Liver (tissue), 7 donors: ENCODE measurements at regions not wholly inside any gene's neighbourhood (a gene's known extent, or its start where the extent isn't known, plus 50 kb on each side); places are given as distances from the start of the nearest gene placed in this dataset.

Source experiments
- DNase-seq: peaks from one replicate; pipeline ENCODE4 v3.0.0-alpha.2; 2017; ENCODE audit warnings: low spot score
- H3K27ac ChIP-seq, 2 donors: one replicate each; pipeline ENCODE4 v1.7.0; 2013; ENCODE audit warnings: inconsistent platforms in 2 of 2, low read length in 2 of 2, control low read depth in 1 of 2, low read depth in 1 of 2, mild to moderate bottlenecking in 1 of 2
- H3K27me3 ChIP-seq, 4 donors: one replicate each; pipeline versions ENCODE4 v1.6.1 to v1.7.0; 2013; ENCODE audit warnings: low read length in 3 of 4, inconsistent platforms in 1 of 4, mild to moderate bottlenecking in 1 of 4, moderate library complexity in 1 of 4; ENCODE audit not compliant: control insufficient read depth in 4 of 4, insufficient read depth in 4 of 4
- H3K36me3 ChIP-seq, 4 donors: one replicate each; pipeline versions ENCODE4 v1.6.1 to v1.7.0; 2013; ENCODE audit warnings: low read length in 3 of 4, mild to moderate bottlenecking in 3 of 4, low read depth in 1 of 4, moderate library complexity in 1 of 4; ENCODE audit not compliant: control insufficient read depth in 4 of 4, insufficient read depth in 3 of 4
- H3K4me1 ChIP-seq, 4 donors: one replicate each; pipeline versions ENCODE4 v1.6.1 to v1.7.0; 2013; ENCODE audit warnings: low read length in 3 of 4, mild to moderate bottlenecking in 3 of 4, moderate library complexity in 1 of 4; ENCODE audit not compliant: control insufficient read depth in 4 of 4, insufficient read depth in 4 of 4
- H3K4me3 ChIP-seq, 3 donors: one replicate each; pipeline versions ENCODE4 v1.6.1 to v1.7.0; 2013; ENCODE audit warnings: low read length in 3 of 3, control low read depth in 1 of 3, low read depth in 1 of 3, mild to moderate bottlenecking in 1 of 3
- H3K9ac ChIP-seq, 2 donors: one replicate each; pipeline ENCODE4 v1.7.0; 2013; ENCODE audit warnings: low read length in 2 of 2, mild to moderate bottlenecking in 2 of 2, moderate library complexity in 2 of 2, control low read depth in 1 of 2, low read depth in 1 of 2
- H3K9me3 ChIP-seq, 4 donors: one replicate each; pipeline versions ENCODE4 v1.6.1 to v1.7.0; 2013; ENCODE audit warnings: low read length in 3 of 4; ENCODE audit not compliant: control insufficient read depth in 4 of 4
- ATF3 ChIP-seq: IDR thresholded peaks from 2 replicates; pipeline ENCODE4 v1.6.1; 2016; ENCODE audit warnings: antibody characterized with exemption
- FOXA1 ChIP-seq: IDR thresholded peaks from 2 replicates; pipeline ENCODE4 v1.6.1; 2016; ENCODE audit warnings: antibody characterized with exemption
- FOXA2 ChIP-seq: IDR thresholded peaks from 2 replicates; pipeline ENCODE4 v1.6.1; 2016; ENCODE audit warnings: antibody characterized with exemption
- GABPA ChIP-seq, 2 donors: IDR thresholded peaks in 1 of 2; conservative IDR thresholded peaks in 1 of 2; 2 replicates each; pipeline ENCODE4 v1.6.1; 2016; ENCODE audit warnings: antibody characterized with exemption in 2 of 2, mild to moderate bottlenecking in 1 of 2, moderate library complexity in 1 of 2
- HNF4A ChIP-seq, 2 donors: conservative IDR thresholded peaks; 2 replicates each; pipeline ENCODE4 v1.6.1; 2016; ENCODE audit warnings: antibody characterized with exemption in 2 of 2, mild to moderate bottlenecking in 2 of 2
- HNF4G ChIP-seq: IDR thresholded peaks from 2 replicates; pipeline ENCODE4 v1.6.1; 2016; ENCODE audit warnings: antibody characterized with exemption
- JUND ChIP-seq, 2 donors: IDR thresholded peaks; 2 replicates each; pipeline ENCODE4 v1.6.1; 2016; ENCODE audit warnings: antibody characterized with exemption in 2 of 2
- NR2F2 ChIP-seq: IDR thresholded peaks from 2 replicates; pipeline ENCODE4 v1.6.1; 2016; ENCODE audit warnings: antibody characterized with exemption
- RAD21 ChIP-seq, 2 donors: IDR thresholded peaks; 2 replicates each; pipeline ENCODE4 v1.6.1; 2016; ENCODE audit warnings: antibody characterized with exemption in 2 of 2, mild to moderate bottlenecking in 2 of 2
- RXRA ChIP-seq, 2 donors: IDR thresholded peaks; 2 replicates each; pipeline ENCODE4 v1.6.1; 2017 to 2018; ENCODE audit warnings: antibody characterized with exemption in 2 of 2, mild to moderate bottlenecking in 1 of 2
- SP1 ChIP-seq: IDR thresholded peaks from 2 replicates; pipeline ENCODE4 v1.6.1; 2018; ENCODE audit warnings: antibody characterized with exemption, mild to moderate bottlenecking
- TAF1 ChIP-seq: conservative IDR thresholded peaks from 2 replicates; pipeline ENCODE4 v1.6.1; 2016; ENCODE audit warnings: antibody characterized with exemption, mild to moderate bottlenecking
- YY1 ChIP-seq: IDR thresholded peaks from 2 replicates; pipeline ENCODE4 v1.6.1; 2016; ENCODE audit warnings: antibody characterized with exemption, mild to moderate bottlenecking
- ZBTB33 ChIP-seq: IDR thresholded peaks from 2 replicates; pipeline ENCODE4 v1.6.1; 2016; ENCODE audit warnings: antibody characterized with exemption
- WGBS: extraction: QIAGEN DNeasy Blood & Tissue Kit; methylation state at CpG from one replicate; pipeline ENCODE4 v1.1.7; 2013; 5-methylcytosine and 5-hydroxymethylcytosine counted together
- TF ChIP-seq, protein P1 (sequence below): IDR thresholded peaks from 2 replicates; pipeline ENCODE4 v1.6.1; 2016; ENCODE audit warnings: antibody characterized with exemption
- donor health status: healthy.
- donor health status: healthy.
- donor health status: healthy.
- donor health status: healthy.

- no peak overlapping the region for H3K9ac ChIP-seq
- no peak overlapping the region for H3K27ac ChIP-seq
- H3K4me3 ChIP-seq, result no peak overlapping the region
- 85% methylated on average over 4 of the region's 4 CpGs for WGBS
- DNase-seq, result no peak
- H3K4me1 ChIP-seq, result no peaks in the 10 kb centered on the region
- H3K27me3 ChIP-seq, result no peaks in the 10 kb centered on the region
- peaks cover 0 to 7% (median 5%) of the 10 kb centered on the region in 4 donors for H3K9me3 ChIP-seq
- no peaks in the 10 kb centered on the region for H3K36me3 ChIP-seq
- TF ChIP-seq YY1 (no peak), FOXA1 (no peak), RAD21 (IDR thresholded peaks at IDR 0.05) (no peak), TAF1 (no peak), ZBTB33 (no peak), NR2F2 (no peak), JUND (IDR thresholded peaks at IDR 0.05) (no peak), HNF4A (conservative IDR thresholded peaks at IDR 0.05) (no peak), HNF4G (no peak), GABPA (IDR thresholded peaks at IDR 0.05 in 1 of 2, conservative IDR thresholded peaks at IDR 0.05 in 1 of 2) (no peak), SP1 (no peak), FOXA2 (no peak), RXRA (IDR thresholded peaks at IDR 0.05) (no peak), ATF3 (no peak)
- TF ChIP-seq, protein P1, sequence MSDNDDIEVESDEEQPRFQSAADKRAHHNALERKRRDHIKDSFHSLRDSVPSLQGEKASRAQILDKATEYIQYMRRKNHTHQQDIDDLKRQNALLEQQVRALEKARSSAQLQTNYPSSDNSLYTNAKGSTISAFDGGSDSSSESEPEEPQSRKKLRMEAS, result no peak
These were observed 239.0 kb downstream of the ASCL1 start for GRCh38 chr12:103196467-103196866.

GRCh38 chr12:103197725-103198388, 240.4 kb downstream of the ASCL1 start:
- Histone ChIP-seq H3K27me3 (no peaks in the 10 kb centered on the region), H3K9me3 (peaks cover 0 to 7% (median 4%) of the 10 kb centered on the region in 4 donors), H3K36me3 (no peaks in the 10 kb centered on the region), H3K4me1 (no peaks in the 10 kb centered on the region), H3K9ac (no peak overlapping the region), H3K27ac (no peak overlapping the region), H3K4me3 (no peak overlapping the region)
- 88% methylated on average over 3 of the region's 3 CpGs for WGBS
- DNase-seq, result no peak
- TF ChIP-seq FOXA1, result no peak
- no peak for TF ChIP-seq SP1

DNA sequence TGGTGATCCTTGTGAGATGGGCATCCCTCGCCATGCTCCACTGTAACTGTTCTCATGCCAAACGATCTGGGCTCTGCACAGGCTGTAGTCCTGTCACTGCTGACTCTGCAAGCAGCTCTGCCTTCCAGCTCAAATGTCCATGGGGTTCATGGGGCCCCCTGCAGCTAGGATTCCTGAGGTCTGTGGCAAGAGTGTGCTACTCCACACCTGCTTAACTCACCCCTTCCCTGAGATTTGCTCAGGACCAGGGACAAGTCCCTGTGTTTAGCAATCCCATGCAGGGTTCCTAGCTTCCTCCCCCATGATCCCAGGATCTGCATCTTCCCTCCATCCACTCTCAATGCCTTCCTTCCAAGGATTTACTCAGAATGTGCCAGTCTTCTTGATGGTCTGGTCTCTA, 241.0 kb downstream of the ASCL1 start:
- no peak overlapping the region for H3K4me3 ChIP-seq
- WGBS, result 22% methylated on average over 2 of the region's 2 CpGs
- TF ChIP-seq ATF3 (no peak), HNF4G (no peak)
- H3K4me1 ChIP-seq, result no peaks in the 10 kb centered on the region
- peaks cover 0 to 7% (median 4%) of the 10 kb centered on the region in 4 donors for H3K9me3 ChIP-seq
- H3K27me3 ChIP-seq, result no peaks in the 10 kb centered on the region
- no peaks in the 10 kb centered on the region for H3K36me3 ChIP-seq
- no peak overlapping the region for H3K9ac ChIP-seq
- no peak for DNase-seq
- no peak overlapping the region for H3K27ac ChIP-seq
